D721Med (cell line): ENCODE measurements at regions not wholly inside any gene's neighbourhood (a gene's known extent, or its start where the extent isn't known, plus 50 kb on each side); places are given as distances from the start of the nearest gene placed in this dataset.

Experiments
- DNase-seq: peaks from one replicate; pipeline ENCODE4 v3.0.0; 2011; ENCODE audit warnings: low spot score; ENCODE audit not compliant: insufficient read length
- FAIRE-seq: peaks from 2 replicates; lab custom pipeline; 2011; peaks lifted over from hg19 to GRCh38; lab: Jason Lieb, UNC
- TF ChIP-seq, protein P1 (sequence below): IDR thresholded peaks from 2 replicates; pipeline ENCODE4 v1.5.1; 2012; ENCODE audit warnings: mild to moderate bottlenecking, control low read depth; ENCODE audit not compliant: insufficient read depth; ENCODE audit errors: missing control alignments

DNA sequence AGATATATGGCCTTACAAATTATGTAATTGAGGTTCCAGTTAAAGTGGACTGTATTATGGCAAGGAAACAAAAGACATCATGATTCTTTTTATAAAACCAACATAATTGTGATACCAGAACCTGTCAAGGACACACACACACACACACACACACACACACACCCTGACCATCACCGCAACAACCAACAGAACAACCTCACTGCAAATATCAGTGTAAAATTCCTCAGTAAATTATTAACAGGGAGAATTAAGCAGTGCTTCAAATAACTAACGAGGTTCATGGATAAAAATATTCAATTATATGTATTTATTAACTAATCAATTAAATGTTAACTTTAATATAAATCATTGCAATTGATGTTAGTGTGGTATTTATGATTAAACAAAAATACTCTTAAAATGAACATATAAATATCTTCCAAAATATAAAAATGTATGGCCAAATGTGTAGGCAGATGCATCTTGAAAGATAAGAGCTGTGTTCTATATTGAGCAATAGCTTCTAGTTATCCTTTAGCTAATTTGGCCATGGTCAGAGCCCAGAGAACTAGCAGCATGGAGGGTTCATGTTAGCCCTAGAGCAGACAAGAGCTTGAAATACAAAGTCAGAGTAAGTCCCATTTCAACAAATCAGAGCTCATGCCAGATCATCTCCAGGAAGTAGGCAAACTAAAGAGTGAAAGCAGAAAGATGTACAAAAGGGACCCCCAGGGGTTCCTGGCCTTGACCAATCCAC is 280.5 kb upstream of the ADAMTS16 start:
- TF ChIP-seq, protein P1, sequence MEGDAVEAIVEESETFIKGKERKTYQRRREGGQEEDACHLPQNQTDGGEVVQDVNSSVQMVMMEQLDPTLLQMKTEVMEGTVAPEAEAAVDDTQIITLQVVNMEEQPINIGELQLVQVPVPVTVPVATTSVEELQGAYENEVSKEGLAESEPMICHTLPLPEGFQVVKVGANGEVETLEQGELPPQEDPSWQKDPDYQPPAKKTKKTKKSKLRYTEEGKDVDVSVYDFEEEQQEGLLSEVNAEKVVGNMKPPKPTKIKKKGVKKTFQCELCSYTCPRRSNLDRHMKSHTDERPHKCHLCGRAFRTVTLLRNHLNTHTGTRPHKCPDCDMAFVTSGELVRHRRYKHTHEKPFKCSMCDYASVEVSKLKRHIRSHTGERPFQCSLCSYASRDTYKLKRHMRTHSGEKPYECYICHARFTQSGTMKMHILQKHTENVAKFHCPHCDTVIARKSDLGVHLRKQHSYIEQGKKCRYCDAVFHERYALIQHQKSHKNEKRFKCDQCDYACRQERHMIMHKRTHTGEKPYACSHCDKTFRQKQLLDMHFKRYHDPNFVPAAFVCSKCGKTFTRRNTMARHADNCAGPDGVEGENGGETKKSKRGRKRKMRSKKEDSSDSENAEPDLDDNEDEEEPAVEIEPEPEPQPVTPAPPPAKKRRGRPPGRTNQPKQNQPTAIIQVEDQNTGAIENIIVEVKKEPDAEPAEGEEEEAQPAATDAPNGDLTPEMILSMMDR, result no peak
- FAIRE-seq (no peak), DNase-seq (no peak)

DNA sequence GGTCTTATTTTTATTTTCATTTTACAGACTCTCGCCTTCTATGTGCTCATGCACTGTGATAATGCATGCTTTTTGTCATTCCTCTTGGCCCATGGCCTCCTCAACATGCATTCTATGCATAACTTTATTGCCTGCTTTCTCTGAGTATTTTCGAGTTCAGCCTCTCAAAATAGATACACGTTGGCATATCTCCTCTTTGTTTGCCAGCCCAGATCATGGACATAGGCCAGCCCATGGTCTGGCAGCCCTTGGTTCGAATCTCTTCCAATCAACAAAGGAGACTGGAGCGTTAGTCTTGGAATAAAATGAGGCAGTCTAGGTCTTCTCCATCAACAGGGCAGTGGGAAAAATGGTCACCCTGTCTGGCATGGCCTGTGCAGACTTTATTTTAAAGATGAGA is 279.5 kb upstream of the ADAMTS16 start:
- DNase-seq, result no peak
- TF ChIP-seq, protein P1, result no peak
- no peak for FAIRE-seq

DNA sequence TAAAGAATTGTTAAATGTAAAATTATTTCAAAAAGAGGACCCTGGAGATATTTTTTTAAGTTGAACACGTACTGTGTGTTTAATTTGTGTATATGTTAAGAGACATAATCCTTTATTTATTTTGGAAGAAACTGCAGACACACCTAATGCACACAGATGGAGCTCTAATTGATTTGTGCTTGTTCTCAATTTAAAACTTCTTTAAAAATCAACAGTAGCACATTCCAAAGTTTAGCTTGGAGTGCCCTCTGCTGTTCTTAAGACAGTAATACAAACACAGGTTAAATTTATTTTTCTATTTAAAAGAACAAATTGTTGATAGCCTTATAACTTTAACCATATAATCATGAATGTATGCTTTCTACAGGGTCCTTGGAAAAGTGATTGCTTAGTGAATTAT is 277.6 kb upstream of the ADAMTS16 start:
- TF ChIP-seq, protein P1, result peak; percentile 84
- no peak for FAIRE-seq
- no peak for DNase-seq

DNA sequence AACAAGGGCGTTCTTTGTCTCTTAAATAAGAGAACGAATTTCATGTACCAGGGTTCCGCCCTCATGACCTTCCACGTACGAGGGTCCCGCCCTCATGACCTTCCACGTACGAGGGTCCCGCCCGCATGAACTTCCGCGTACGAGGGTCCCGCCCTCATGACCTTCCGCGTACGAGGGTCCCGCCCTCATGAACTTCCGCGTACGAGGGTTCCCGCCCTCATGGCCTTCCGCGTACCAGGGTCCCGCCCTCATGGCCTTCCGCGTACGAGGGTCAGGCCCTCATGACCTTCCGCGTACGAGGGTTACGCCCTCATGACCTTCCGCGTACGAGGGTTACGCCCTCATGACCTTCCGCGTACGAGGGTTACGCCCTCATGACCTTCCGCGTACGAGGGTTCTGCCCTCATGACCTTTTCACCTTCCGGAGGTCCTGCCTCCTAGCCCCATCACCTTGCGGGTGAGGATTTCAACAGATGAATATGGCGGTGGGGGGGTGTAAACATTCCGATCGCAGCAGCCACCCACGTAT is 273.9 kb upstream of the ADAMTS16 start:
- FAIRE-seq (no peak), DNase-seq (no peak)
- TF ChIP-seq, protein P1, result no peak

DNA sequence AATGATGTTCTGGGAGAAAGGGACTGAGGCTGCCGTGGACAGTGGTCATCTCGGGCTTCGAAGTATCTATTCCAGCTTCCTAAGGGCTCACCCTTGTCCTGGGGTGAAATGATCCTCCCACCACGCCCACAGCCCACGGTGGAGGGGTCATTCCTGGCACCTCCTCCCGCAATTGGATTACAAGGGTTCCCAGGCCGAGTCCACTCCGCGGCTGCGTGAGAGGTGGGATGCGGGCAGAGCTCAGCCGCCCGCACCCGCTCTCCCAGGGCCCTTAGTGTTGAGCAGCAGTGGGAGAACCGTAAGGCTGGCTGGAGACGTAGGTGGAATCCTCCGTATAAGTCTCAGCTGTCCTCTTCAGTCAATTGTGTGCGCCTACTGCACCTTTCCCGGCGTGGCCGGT is 273.3 kb upstream of the ADAMTS16 start:
- DNase-seq (no peak), FAIRE-seq (no peak)
- TF ChIP-seq, protein P1, result no peak

DNA sequence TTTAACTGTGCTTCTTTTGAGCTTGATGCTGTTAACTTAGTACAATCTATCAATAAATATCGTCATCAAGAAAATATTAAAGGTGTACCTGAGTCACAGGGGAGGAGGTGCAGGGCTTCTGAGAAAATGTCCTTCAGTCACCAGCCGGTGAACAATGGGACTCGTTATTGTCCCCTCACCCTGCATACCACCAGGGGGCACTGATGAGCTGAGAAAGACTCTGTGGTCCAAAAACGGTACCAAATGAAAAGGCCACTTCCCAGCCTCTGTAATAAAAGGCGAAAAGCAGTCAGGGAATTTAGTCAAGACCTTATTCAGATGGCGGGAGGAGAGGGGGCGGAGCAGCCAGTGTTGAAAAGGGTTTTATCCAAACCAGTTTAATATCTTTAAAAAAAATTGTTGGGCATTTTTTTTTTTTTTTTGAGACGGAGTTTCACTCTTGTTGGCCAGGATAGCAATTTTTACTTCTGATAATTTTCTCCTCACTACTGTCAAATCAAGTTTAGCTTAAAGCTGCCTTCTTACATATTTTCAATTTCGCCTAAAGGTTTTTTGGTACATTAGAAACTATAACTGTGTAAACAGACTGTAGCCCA is 271.9 kb upstream of the ADAMTS16 start:
- DNase-seq (peak; percentile 61), FAIRE-seq (no peak)
- TF ChIP-seq, protein P1, result peak; percentile 70

DNA sequence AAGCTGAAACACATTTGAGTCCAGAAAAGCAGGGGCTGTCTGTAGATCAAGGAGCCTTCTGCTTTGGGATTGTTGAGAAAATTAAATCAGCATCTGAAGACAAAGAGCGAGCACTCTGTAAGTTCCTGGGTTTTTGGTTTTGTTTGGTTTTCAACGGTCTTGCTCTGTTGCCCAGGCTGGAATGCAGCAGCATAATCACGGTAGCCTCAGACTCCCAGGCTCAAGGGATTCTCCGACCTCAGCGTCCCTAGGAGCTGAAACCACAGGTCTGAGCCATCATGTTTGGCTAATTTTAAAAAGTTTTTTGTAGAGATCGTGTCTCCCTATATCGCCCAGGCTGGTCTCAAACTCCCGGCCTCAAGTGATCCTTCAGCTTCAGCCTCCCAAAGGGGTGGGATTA is 266.5 kb upstream of the ADAMTS16 start:
- no peak for DNase-seq
- FAIRE-seq, result no peak
- TF ChIP-seq, protein P1, result no peak
